DOHH2 (cell line): ENCODE measurements at regions not wholly inside any gene's neighbourhood (a gene's known extent, or its start where the extent isn't known, plus 50 kb on each side); places are given as distances from the start of the nearest gene placed in this dataset.

ENCODE experiments used
- EZH2phosphoT487 ChIP-seq: fragments of 200-600 bp; sonication (generic); IDR thresholded peaks from 2 replicates; pipeline ENCODE4 v1.6.1; 2017; ENCODE audit warnings: borderline replicate concordance, mild to moderate bottlenecking, antibody characterized with exemption, low read length, moderate library complexity, mixed read lengths
- TF ChIP-seq, protein P1 (sequence below): fragments of 200-600 bp; sonication (generic); IDR thresholded peaks from one replicate; pipeline ENCODE4 v1.5.1; 2014; ENCODE audit warnings: antibody characterized with exemption, mild to moderate bottlenecking, low read depth, low read length; ENCODE audit not compliant: poor library complexity, severe bottlenecking

DNA sequence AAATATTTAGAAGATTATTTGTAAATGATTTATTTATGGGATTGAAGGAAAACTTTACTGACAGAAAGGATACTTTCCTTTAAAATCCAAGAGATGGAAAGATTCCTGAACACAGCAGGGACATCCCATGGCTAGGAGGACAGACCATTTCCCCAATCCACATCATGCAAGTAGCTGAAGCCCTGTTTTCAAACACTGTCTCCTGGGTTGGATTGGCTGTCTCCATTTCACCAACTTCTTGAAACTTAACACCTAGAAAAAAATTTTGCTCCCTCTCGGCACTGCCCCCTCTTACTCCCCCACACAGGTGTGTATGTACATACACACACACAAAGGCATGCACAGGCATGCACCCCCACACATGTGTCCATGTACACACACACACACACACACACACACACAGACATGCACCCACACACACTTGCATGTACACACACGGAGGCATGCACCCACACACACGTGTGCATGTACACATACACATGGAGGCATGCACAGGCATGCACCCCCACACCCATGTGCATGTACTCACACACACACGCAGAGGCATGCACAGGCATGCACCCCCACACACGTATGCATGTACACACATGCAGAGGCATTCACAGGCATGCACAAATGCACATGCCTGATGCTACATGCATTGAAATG is 320.0 kb downstream of the CHRM3 start:
- TF ChIP-seq, protein P1, sequence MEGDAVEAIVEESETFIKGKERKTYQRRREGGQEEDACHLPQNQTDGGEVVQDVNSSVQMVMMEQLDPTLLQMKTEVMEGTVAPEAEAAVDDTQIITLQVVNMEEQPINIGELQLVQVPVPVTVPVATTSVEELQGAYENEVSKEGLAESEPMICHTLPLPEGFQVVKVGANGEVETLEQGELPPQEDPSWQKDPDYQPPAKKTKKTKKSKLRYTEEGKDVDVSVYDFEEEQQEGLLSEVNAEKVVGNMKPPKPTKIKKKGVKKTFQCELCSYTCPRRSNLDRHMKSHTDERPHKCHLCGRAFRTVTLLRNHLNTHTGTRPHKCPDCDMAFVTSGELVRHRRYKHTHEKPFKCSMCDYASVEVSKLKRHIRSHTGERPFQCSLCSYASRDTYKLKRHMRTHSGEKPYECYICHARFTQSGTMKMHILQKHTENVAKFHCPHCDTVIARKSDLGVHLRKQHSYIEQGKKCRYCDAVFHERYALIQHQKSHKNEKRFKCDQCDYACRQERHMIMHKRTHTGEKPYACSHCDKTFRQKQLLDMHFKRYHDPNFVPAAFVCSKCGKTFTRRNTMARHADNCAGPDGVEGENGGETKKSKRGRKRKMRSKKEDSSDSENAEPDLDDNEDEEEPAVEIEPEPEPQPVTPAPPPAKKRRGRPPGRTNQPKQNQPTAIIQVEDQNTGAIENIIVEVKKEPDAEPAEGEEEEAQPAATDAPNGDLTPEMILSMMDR: no peak
- no peak for TF ChIP-seq EZH2phosphoT487
